DOHH2 (cell line): ENCODE measurements at regions not wholly inside any gene's neighbourhood (a gene's known extent, or its start where the extent isn't known, plus 50 kb on each side); places are given as distances from the start of the nearest gene placed in this dataset.

Source experiments
- H3F3A ChIP-seq: fragments of 200-600 bp; sonication (generic), shearing (Covaris generic); 2 replicates; pipeline ENCODE4 v1.6.0; 2016; ENCODE audit warnings: antibody characterized with exemption, mild to moderate bottlenecking; ENCODE audit not compliant: control insufficient read depth, insufficient read depth
- H3K27ac ChIP-seq: fragments of 200-600 bp; sonication (generic); 2 replicates; pipeline ENCODE4 v1.5.1; 2014; ENCODE audit warnings: low read depth, mild to moderate bottlenecking, low read length, moderate library complexity
- H3K27me3 ChIP-seq: fragments of 200-600 bp; sonication (generic); 2 replicates; pipeline ENCODE4 v1.6.1; 2014; ENCODE audit warnings: mild to moderate bottlenecking, low read length, mixed read lengths; ENCODE audit not compliant: control insufficient read depth
- H3K36me3 ChIP-seq: fragments of 200-600 bp; sonication (generic); 2 replicates; pipeline ENCODE4 v1.6.1; 2014; ENCODE audit warnings: mild to moderate bottlenecking, low read length, moderate library complexity, mixed read lengths; ENCODE audit not compliant: control insufficient read depth
- H3K4me1 ChIP-seq: fragments of 200-600 bp; sonication (generic); 2 replicates; pipeline ENCODE4 v1.6.1; 2014; ENCODE audit warnings: mild to moderate bottlenecking, low read length, mixed read lengths; ENCODE audit not compliant: control insufficient read depth
- H3K4me2 ChIP-seq: fragments of 200-600 bp; sonication (generic); 2 replicates; pipeline ENCODE4 v1.6.0; 2014; ENCODE audit warnings: mild to moderate bottlenecking, low read length, moderate library complexity
- H3K4me3 ChIP-seq: fragments of 200-600 bp; sonication (generic); 2 replicates; pipeline ENCODE4 v1.5.1; 2014; ENCODE audit warnings: mild to moderate bottlenecking, low read length, mixed read lengths
- H3K79me2 ChIP-seq: fragments of 200-600 bp; sonication (generic); 2 replicates; pipeline ENCODE4 v1.6.1; 2014; ENCODE audit warnings: mild to moderate bottlenecking, low read length, mixed read lengths; ENCODE audit not compliant: control insufficient read depth
- H3K9me2 ChIP-seq: fragments of 200-600 bp; sonication (generic); replicated peaks from 2 replicates; pipeline ENCODE4 v1.6.1; 2014; ENCODE audit warnings: mild to moderate bottlenecking, low read length, mixed read lengths; ENCODE audit not compliant: control insufficient read depth
- H3K9me3 ChIP-seq: fragments of 200-600 bp; sonication (generic); 2 replicates; pipeline ENCODE4 v1.6.1; 2014; ENCODE audit warnings: antibody characterized with exemption, low read length, mixed read lengths; ENCODE audit not compliant: control insufficient read depth, insufficient read depth
- H4K20me1 ChIP-seq: fragments of 200-600 bp; sonication (generic); 2 replicates; pipeline ENCODE4 v1.6.0; 2014; ENCODE audit warnings: low read depth, mild to moderate bottlenecking, antibody characterized with exemption, low read length, moderate library complexity; ENCODE audit not compliant: control insufficient read depth, insufficient read depth
- CTCF ChIP-seq: fragments of 200-600 bp; sonication (generic); IDR thresholded peaks from one replicate; pipeline ENCODE4 v1.5.1; 2014; ENCODE audit warnings: antibody characterized with exemption, mild to moderate bottlenecking, low read depth, low read length; ENCODE audit not compliant: poor library complexity, severe bottlenecking
- EZH2phosphoT487 ChIP-seq: fragments of 200-600 bp; sonication (generic); IDR thresholded peaks from 2 replicates; pipeline ENCODE4 v1.6.1; 2017; ENCODE audit warnings: borderline replicate concordance, mild to moderate bottlenecking, antibody characterized with exemption, low read length, moderate library complexity, mixed read lengths

- Histone ChIP-seq H3K36me3 (no peaks in the 10 kb centered on the region), H4K20me1 (no peaks in the 10 kb centered on the region), H3K4me1 (no peaks in the 10 kb centered on the region), H3F3A (no peaks in the 10 kb centered on the region), H3K4me3 (no peak overlapping the region), H3K27me3 (no peaks in the 10 kb centered on the region), H3K79me2 (no peaks in the 10 kb centered on the region), H3K9me2 (no peaks in the 10 kb centered on the region), H3K4me2 (no peak overlapping the region), H3K9me3 (no peaks in the 10 kb centered on the region; the same call in 1 of the 2 replicates), H3K27ac (no peak overlapping the region)
- no peak for TF ChIP-seq EZH2phosphoT487
- no peak for TF ChIP-seq CTCF
Measured at GRCh38 chr9:11097020-11097419, 484.2 kb upstream of the PTPRD start.

DNA sequence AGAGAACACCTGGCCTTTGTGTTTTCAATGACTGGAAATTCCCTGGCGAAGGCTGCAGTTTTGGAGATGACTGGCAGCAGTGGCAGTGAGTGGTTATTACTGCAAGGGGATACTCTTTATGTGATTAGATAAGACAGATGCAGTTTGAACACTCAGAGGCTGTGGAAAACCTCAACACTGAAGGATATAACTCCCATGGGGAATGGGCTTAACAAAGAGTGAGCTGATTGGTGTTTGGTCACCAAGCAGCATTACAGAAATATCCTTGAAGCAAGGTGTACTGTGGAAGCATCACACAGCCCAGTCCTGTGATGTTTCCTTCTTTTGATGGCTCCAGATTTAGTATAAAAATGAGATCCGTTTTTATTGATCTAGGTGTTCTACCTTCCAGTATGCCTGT lies 490.7 kb upstream of the PTPRD start:
- H3K36me3 ChIP-seq, result no peaks in the 10 kb centered on the region
- no peaks in the 10 kb centered on the region for H3K27me3 ChIP-seq
- no peaks in the 10 kb centered on the region for H3F3A ChIP-seq
- no peak overlapping the region for H3K4me2 ChIP-seq
- no peaks in the 10 kb centered on the region for H3K4me1 ChIP-seq
- no peaks in the 10 kb centered on the region for H3K9me2 ChIP-seq
- no peaks in the 10 kb centered on the region for H4K20me1 ChIP-seq
- H3K79me2 ChIP-seq, result no peaks in the 10 kb centered on the region
- no peak overlapping the region for H3K4me3 ChIP-seq
- TF ChIP-seq EZH2phosphoT487 (no peak), CTCF (no peak)
- H3K9me3 ChIP-seq, result no peaks in the 10 kb centered on the region; the same call in 1 of the 2 replicates
- no peak overlapping the region for H3K27ac ChIP-seq

GRCh38 chr9:11107196-11107595 lies 494.4 kb upstream of the PTPRD start:
- H3K36me3 ChIP-seq, result no peaks in the 10 kb centered on the region
- no peaks in the 10 kb centered on the region for H3F3A ChIP-seq
- no peak overlapping the region for H3K4me2 ChIP-seq
- TF ChIP-seq CTCF (no peak), EZH2phosphoT487 (no peak)
- H4K20me1 ChIP-seq, result no peaks in the 10 kb centered on the region
- no peaks in the 10 kb centered on the region for H3K9me2 ChIP-seq
- H3K9me3 ChIP-seq, result no peaks in the 10 kb centered on the region; the same call in 1 of the 2 replicates
- H3K4me1 ChIP-seq, result no peaks in the 10 kb centered on the region
- H3K27ac ChIP-seq, result no peak overlapping the region
- H3K27me3 ChIP-seq, result no peaks in the 10 kb centered on the region
- H3K4me3 ChIP-seq, result no peak overlapping the region
- H3K79me2 ChIP-seq, result no peaks in the 10 kb centered on the region

DNA sequence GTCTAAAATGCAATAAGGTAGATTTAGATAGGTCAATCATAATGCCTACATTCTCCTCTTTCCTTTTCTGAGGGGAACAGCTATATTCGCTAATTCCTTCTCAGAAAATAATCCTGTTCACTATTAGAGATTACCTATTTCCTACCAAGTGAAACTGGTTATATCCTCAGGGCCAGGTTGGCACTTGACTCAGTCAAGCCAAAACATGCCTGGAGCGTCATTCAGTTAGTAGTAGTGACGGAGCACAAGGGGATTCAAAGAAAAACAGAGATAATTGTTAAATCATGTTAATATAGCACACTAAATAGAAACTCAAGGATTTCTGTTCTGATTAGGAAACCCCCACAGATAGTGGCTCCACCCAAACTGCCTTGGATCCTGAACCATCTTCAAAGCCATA lies 515.4 kb upstream of the PTPRD start:
- TF ChIP-seq CTCF, result no peak
- no peak for TF ChIP-seq EZH2phosphoT487
- no peaks in the 10 kb centered on the region for H3K4me1 ChIP-seq
- H4K20me1 ChIP-seq, result no peaks in the 10 kb centered on the region
- H3K9me3 ChIP-seq, result no peaks in the 10 kb centered on the region
- no peak overlapping the region for H3K4me2 ChIP-seq
- no peaks in the 10 kb centered on the region for H3K27me3 ChIP-seq
- H3K27ac ChIP-seq, result no peak overlapping the region
- no peak overlapping the region for H3K4me3 ChIP-seq
- no peaks in the 10 kb centered on the region for H3K36me3 ChIP-seq
- H3F3A ChIP-seq, result no peaks in the 10 kb centered on the region
- no peaks in the 10 kb centered on the region for H3K9me2 ChIP-seq
- no peaks in the 10 kb centered on the region for H3K79me2 ChIP-seq
